GM19351 (cell line): ENCODE measurements at regions not wholly inside any gene's neighbourhood (a gene's known extent, or its start where the extent isn't known, plus 50 kb on each side); places are given as distances from the start of the nearest gene placed in this dataset.
A peak's percentile ranks its signal among the peaks of the same experiment; 100 is the strongest.
"Not testable (repeated sequence)": the region's sequence is repeated elsewhere in the genome, so short reads cannot be mapped to it uniquely, and the experiment has no call there.

Experiments used
- ATAC-seq: cut with Tn5 transposase; IDR thresholded peaks from one replicate; pipeline ENCODE4 v1.9.1; 2021; ENCODE audit warnings: mild to moderate bottlenecking, moderate library complexity; ENCODE audit not compliant: unreplicated experiment

DNA sequence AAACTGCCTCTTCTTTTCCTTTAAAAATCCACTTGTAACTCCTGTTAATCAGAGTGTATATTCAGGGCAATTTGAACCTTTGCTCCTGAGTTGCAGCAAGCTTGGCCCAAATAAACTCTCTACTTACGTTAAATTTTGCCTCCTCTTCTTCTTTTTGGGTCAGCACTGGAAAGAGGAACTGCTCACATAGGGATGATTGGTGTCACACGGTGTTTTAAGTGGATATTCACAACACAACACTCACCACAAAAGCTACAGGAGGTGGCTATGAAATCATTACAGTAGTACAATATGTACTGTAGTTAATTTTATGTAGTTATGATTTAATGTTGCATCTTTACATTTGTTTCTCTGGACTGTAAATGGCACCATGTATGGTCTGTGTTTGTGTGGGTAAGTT lies 96.8 kb upstream of the DOCK9 start:
- ATAC-seq = no peak

DNA sequence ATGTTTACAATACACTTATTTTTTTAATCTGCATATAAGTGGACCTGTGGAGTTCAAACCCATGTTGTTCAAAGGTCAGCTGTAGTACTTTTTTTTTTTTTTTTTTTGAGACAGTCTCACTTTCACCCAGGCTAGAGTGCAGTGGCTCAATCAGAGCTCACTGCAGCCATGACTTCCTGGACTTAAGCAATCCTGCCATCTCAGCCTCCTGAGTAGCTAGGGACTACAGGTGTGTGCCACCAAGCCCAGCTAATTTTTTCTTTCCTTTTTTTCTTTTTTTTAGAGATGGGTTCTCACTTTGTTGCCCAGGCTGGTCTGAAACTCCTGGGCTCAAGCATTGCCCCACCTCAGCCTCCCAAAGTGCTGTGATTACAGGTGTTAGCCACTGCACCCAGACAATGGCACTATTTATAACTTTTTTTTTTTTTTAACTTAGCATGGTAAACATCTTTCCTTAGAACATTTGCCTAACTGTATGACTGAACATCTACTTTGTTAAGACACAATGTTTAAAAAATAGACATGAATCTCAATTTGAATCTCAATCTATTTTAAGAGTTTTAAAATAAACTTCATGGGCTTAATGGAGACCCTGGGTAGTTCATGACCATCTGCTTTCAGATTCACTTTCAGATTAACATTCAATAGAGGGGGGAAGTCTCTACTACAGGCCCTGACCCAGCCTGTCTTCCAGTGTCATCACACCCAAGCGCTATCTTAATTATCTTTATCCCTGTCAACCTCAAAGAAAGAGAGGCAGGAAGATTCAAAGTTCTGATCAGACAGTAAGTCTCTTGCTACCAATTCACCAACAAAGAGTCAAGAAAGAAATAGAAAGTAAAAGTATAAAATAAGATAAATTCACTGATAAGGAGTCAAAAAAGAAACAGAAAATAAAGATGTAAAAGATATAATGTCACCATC lies 97.7 kb upstream of the DOCK9 start:
- ATAC-seq = peak; percentile 95

DNA sequence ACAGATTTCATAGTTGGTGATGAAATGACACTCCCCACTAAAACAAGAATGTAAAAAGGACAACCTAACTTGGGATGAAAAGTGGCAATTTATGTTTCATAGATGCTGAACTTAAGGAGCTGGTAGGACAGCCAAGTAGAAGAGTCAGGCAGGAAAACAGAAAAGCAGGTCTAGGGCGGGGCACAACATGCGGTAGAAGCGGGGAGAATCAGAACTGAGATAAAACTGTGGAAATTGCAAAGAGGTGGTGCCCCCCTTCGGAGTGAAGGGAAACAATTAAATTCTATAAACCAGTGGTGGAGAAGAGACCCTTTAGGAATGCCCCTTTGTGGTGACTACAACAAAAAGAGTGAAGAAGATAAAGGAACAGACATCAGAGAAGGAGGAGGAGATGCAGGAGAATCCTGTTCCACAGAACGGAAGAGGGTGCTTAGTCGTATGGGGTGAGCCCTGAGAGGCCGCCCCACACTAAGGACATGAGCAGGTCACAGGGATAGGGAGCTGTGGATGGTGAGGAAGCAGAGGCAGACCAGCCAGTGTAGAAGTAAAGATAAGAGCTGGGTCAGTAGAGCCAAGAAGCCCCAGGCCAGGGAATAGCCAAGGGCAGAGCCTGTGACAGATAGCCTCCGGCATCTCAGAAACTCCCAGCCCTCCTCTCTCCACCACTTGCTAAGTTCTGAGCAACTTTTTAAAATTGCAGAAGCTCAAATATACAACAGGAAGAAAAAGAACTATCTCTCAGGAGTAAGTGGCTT lies 100.3 kb upstream of the DOCK9 start:
- ATAC-seq = no peak

DNA sequence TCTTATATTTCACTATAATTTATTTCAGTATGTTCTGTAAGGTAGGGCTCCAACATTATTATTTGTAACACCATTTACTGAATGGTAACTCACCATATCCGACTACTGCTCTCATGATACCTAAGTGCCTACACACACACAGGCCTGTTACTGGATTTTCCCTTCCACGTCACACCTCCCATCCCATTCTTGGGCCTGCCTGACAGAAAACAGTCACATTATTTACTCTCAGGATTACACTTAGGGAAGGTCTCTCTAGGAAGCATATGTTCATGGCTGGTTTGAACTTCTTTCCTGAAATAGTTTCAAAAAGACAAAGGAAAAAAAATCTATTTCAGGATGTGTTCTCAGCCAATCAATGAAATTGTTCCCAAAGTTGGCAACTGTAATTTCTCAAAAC lies 102.3 kb upstream of the DOCK9 start:
- no peak for ATAC-seq

DNA sequence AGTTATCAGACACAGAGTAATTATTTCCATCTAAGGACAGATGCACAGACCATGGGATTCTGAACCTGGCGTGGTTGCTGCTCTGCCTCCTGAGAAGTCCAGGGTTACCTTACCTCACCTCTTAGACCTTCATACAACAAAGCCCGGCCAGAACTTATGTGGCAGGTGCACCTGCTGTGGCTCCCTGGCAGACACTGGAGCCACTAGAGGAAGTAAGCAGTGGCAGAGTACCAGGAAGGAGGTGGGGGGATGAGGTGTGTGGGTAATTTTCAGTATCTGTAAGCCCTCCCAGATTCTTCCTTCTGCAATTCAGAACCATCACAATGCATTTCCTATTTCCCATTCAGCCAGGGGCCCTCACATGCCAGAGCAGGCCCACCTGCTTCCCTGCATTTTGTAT lies 106.1 kb upstream of the DOCK9 start:
- no peak for ATAC-seq

DNA sequence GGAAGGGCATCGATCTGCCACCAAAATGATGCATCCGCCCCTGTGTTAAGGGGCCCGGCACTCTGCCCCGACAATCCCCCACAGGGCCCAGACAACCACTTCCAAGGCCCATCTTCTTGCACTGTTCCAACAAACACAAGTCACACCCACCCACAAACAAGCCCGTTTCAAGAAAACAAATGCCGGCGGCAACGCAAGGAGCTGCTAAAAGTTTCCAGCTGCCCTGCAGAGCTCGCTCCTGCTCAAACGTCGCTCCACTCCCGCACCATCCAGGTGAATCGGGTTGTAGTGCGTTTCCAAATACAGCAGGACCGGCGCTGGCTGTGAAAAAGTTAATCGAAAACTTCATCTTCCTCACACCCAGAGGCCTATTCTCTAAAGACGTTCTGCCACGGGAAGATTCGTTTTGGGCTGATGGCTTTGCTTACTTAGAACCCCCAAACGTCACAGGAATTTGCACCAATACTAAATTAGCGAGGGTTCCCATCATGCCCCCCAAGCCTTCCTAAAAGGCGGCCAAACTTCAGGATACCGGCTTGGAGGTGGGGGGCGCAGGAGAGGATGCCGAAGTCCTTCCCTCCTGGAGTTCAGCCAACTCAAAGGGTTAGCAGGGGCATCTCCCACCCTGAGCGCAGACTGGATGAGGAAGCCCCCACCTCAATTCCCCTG lies 107.4 kb upstream of the DOCK9 start:
- no peak for ATAC-seq

DNA sequence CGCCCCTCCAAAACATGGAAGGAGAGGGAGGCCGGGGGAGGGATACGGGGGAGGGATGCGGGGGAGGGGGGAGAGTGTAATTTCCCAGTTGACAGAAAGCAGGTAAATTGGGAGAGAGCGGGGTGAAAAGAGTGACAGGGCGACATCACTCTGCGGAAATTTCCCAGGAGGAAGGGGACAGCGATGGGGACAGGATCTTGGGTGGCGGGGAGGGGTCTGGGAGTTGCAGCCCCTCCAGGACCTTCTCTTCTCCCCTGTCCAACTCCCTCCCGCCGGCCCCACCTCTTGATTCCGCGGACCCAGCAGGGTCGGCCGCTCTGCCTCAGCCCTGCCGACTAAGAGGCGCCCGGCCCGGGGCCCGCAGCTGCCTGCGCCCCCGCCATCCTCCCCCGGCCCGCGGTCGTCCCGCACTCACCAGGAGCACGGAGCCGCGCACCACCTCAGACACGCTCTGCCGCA lies 108.0 kb upstream of the DOCK9 start:
- no peak for ATAC-seq

DNA sequence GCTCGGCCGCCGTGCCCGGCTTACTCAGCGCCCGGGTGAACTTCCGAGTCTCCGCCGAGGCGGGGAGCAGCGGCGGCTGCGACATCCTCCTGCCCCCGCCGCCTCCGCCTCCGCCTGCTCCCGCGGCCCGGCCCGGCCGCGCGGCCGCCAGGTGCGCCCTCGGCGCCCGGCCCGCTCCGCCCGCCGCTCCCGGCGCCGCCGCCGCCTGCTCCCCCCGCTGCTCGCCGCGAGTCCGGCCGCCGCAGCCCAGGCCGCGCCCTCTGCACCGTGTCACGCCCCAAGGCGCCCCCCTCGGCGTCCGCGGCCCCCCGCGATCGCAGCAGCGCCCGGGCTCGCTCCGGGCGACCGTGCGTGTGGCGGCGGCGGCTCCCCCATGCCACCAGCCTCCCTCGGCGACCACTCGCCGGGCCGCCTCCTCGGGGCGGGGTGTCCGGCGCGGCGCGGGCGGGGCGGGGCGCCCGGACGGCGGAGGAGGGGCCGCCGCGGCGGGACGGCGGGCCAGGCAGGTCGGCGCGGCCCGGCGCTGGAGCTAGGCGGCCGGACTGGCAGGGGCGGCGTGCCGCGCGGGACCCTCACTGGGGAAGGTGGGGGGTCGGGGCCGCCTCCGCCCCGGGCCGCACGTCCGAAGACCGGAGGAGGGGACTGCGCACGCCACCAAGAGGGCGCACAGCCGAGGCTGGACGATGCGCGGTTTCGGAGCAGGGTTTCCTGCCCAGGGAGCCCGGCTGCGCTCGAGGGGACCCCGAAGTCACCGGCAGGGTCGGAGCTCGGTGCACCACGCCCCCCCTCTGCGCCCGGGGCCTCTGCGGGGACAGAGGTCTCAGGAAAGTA lies 108.6 kb upstream of the DOCK9 start:
- ATAC-seq = peak; percentile 48

DNA sequence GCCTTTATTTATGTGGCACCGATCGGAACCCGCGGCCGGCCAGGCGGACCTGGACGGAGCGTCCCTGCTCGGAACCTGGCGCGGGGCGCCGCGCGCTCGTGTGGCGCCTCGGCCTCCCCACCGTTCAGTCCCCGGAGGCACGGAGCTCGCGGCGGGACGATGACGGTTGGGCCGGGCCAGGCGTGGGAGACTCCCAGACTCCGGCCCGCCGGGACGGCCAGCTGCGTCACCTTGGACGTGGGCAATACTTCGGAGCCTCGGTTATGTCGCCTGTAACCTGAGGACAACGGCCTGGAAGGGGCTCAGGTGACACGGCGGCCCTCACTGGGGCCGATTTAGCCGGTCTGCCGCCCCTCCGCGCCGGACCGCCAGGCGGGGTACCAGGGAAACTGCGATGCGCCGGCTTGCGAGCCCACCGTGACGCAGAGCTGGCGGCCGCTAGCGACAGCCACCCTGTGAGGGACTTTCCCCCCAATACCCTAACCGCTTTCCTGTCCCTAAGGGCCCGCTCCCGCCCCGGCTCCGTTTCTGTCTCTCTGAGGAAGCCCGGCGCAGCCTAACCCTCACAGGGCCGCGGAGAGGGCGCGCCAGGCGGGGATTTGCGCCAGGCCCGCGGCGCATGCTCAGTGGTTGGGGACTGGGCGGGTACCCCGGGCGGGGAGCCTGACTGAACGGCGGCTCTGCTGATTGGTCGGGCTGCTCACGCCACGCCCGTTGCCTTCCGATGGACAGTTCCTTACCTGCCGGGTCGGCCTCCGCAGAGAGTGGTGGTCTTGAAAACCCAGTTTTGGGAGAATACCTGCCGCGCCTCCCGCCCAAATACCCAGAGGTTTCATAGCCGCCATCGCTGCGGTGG lies 109.5 kb upstream of the DOCK9 start:
- ATAC-seq = peak; percentile 76

DNA sequence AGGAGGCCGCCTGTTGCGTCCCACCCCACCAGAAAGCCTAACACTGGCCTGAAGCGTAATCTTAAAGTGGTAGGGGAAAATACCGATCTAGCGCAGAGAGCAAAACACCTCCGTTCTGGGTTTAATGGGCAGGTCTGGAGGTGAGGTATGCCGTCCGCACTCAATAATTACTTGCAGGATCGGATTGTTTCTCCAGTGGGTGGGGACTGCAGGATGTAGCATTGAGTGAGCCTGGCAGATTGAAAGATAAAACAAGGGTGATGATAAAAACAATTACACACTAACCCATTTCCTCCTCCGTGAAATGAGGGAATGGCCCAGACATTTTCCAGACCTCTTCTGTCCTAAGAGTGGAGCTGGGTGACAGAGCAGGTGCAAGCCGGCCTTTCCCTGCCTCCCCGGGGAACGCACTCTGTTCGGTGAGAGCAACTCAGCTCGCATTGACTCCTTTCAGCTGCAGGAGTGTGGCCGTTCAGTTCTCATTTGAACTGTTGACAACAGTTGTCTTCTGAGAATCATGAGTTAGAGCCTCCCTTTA lies 110.2 kb upstream of the DOCK9 start:
- ATAC-seq = peak; percentile 31

DNA sequence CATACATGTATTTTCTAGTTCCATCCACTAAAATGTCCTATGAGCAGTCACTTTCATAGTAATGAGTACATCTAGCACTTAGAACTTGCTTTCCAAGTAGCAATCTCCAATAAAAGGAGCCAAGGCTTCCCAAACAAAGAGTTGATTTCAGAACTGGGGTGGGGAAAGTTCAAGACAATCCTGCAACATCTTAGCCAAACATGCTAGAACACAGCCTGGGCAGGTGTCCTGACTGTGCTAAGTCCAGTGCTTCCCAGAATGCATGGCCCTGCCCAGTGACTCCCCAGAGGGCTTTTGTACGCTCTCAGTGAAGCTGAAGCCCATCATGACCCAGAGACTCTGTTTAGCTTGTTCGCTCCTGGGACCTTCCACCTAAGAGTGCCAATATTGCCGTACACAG lies 106.7 kb upstream of the UBAC2 start:
- ATAC-seq = no peak

DNA sequence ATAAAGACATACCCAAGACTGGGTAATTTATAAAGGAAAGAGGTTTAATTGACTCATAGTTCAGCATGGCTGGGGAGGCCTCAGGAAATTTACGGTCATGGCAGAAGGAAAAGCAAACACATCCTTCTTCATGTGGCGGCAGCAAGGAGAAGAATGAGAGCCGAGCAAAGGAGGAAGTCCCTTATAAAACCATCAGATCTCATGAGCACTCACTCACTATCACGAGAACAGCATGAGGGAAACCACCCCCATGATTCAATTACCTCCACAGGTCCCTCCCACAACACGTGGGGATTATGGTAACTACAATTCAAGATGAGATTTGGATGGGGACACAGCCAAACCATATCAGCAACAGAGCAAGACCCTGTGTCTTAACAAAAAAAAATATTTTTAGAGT lies 98.8 kb upstream of the UBAC2 start:
- not testable (repeated sequence) for ATAC-seq

DNA sequence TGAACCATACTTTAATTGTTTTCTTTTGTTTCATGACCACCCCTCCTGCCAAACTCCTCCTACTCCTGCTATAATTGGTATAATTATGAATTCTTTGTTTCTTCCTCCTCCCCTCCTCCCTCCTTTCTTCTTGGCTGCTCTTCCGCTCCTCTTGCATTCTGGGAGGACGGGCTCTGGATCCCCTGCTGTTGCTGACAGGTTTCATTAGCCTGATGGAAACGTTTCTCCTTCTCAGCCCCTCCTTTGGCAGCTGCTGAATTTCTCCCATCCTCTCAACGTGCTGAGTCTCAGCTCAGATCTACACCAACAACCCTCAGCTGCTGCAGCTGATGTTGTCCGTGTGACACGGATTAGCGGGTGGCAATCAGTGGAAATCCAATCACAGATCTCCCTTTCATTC lies 97.1 kb upstream of the UBAC2 start:
- no peak for ATAC-seq

DNA sequence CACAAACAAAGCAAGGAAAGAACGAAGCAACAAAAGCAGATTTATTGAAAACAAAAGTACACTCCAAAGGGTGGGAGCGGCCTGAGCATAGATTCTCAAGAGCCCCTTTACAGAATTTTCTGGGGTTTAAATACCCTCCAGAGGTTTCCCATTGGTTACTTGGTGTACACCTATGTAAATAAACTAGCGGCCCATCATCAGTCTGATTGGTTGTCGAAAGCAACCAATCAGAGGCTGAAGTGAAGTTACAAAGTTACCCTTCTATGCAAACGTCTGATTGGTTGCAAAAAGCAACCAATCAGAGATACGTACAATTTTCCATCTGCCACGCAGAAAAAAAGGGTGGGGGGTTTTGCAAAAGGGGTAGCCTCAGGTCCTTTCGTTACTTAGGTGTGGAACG lies 96.3 kb upstream of the UBAC2 start:
- no peak for ATAC-seq

DNA sequence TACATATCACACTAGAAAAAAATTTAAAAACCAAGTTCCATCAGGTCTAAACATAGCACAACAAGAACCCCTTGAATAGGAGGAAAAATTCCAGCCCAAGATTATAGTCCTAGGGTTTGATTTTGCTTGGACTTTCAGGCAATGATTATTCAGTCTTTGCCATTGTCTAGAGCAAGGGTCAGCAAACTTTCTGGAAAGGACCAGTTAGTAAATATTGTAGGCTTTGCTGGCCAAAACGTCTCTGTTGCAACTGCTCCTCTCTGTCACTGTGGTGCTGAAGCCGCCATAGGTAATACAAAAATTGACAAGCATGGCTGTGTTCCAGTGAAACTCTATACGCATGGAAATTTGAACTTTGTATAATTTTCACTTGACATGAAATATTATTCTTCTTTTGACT lies 95.5 kb upstream of the UBAC2 start:
- no peak for ATAC-seq

DNA sequence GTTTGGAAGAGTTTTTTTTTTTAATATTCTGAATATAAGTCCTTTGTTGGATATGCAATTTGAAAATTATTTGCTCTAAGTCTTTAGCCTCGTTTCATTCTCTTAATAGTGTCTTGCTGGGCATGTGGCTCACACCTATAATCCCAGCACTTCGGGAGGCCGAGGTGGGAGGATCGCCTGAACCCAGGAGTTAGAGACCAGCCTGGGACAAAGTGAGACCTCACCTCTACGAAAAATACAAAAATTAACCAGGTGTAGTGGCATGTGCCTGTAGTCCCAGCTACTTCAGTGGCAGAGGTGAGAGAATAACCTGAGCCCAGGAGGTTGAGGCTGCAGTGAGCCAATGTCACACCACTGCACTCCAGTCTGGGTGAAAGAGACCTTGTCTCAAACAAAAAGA lies 87.3 kb upstream of the UBAC2 start:
- ATAC-seq = no peak

DNA sequence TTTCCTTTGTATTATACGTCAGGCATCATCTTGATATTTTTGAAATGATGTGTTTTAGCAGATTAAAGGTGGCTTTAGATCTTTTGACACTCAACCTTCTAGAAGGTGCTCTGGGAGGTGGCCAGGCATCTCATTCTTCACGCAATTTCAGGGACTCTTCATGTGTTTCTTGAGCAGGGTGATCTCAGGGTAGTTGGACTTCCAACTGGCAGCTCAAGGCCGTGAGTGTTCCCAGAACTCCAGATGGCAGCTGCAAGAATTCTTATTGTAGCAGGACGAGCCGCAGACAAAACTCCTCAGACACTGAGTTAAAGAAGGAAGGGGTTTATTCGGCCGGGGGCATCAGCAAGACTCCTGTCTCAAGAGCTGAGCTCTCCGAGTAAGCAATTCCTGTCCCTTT lies 82.5 kb upstream of the UBAC2 start:
- no peak for ATAC-seq

DNA sequence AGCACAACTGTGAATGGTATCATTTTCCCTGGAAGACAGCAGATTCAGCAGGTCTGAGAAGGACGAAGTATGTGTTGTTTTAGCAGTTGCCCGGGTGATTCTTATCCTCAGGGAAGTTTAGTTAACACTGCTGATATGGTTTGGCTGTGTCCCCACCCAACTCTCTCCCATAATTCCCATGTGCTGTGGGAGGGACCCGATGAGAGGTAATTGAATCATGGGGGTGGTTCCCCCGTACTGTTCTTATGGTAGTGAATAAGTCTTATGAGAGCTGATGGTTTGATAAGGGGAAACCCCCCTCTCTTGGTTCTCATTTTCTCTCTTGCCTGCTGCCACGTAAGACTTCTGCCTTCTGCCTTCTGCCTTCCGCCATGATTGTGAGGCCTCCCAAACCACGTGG lies 81.0 kb upstream of the UBAC2 start:
- no peak for ATAC-seq

DNA sequence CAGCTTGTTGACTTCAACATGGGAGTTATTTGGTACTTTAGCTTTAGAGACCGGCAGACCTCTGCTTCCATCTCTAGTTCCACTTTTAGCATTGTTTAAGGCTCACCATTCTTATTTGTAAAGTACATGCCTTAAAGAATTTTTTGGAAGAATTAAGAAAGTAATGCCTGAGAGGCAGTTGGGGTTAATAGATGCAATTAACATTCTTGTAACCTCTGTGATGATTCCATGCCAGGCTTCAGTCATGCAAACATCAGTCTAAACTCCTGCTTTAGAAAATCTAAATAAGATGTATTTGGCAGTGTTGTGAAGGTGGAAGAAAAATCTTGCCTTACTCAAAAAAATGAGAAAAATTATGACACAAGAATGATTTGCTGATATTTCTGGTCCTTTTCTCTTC lies 79.9 kb upstream of the UBAC2 start:
- ATAC-seq = no peak

DNA sequence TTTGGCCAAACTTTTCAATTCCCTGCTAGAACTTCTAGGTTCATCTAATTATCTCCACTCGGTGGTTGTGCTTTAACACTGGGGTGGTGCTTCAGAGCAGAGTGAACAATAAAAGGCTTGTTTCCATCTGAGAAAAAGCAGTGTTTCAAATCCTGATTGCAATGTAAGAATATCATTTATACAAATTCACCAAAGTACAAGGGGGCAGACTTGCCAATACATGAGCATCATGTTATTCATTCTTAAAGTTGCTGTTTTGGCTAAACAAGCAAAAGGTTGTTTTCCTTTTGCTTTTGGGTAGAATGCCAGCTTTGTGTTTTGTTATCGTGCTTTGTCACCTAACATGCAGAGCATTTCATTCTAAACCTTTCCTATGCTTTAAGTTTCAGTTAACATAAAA lies 78.5 kb upstream of the UBAC2 start:
- ATAC-seq = no peak
